Activated CD8-positive, alpha-beta memory T cell treated with anti-CD3 and anti-CD28 coated beads, Interleukin-2, amount 50 U/mL, for 4 hours (primary cell): ENCODE measurements at regions not wholly inside any gene's neighbourhood (a gene's known extent, or its start where the extent isn't known, plus 50 kb on each side); places are given as distances from the start of the nearest gene placed in this dataset.

Experiments
- DNase-seq: peaks from one replicate; pipeline ENCODE4 v3.0.0-alpha.2; 2020

DNA sequence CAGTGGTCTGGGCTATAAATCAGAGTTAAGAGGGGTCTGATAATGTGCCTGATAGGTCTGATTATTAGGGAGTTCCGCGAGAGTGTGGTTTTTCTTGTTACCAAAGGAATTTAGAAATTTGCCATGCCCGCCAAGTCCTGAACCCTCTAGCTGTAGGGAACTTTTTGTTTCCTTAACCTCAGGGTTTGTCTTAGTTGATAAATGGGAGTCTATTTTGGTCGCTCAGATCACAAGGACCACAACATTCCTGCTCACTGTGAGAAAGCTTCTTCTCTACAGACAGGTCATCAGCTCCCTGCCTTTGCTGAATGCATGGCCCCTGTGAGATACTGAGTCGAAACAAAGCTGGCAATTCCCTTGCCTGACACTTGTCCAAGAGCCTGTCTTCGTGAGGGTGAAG, 497.8 kb downstream of the HS3ST4 start:
- no peak for DNase-seq

DNA sequence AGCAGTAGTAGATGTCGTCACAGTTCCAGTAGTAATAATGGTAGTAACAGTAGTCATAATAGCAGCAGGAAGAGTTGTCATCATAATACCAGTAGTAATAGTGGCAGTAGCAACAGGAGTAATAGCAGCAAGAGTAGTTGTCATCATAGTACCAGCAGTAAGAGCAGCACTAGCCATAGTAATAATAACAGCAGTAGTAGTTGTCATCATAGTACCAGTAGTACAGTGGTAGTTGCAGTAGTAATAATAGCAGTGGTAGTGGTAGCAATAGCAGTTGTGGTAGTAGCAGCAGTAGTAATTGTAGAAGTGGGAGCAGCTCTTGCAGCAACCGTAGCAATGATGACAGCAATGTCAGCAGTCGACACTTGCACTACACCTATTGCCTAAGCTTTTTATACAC, 502.8 kb downstream of the HS3ST4 start:
- no peak for DNase-seq

DNA sequence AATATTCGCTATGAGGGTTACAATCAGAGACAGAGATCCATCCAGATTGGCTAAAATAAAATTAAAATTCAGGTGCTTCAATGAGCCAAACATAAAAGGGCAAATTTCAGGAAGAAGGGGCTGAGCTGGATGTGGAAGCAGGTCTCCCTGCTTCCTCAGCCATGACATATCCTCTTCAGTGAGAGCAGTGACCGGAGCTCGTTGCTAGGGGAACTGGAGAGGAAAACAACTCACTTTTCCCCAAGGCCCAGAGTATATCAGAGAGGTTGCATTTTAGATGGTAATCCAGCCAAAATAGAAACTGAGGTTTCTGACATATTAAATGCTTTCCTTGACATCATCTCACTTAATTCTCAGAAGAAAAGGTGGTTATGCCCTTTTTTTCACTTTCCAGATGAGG, 503.5 kb downstream of the HS3ST4 start:
- no peak for DNase-seq

DNA sequence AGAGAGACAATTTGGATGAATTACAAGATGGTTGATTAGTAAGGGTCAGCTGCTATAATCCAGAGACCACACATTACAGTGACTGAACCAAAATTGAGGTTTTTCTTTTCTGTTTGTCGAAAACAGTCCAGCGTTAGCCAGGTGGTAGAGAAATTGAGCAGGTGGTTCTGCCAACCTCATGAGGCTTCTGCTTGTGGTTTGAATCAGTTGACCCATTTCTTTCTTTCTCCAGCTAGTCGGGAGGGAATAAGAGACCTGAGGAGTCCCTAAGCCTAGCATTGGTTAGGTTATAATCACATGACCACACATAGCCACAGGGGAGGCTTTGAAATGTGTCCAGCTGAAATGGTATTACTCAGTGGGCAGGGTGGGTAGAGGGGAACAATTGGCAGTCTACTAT, 504.6 kb downstream of the HS3ST4 start:
- DNase-seq: no peak

DNA sequence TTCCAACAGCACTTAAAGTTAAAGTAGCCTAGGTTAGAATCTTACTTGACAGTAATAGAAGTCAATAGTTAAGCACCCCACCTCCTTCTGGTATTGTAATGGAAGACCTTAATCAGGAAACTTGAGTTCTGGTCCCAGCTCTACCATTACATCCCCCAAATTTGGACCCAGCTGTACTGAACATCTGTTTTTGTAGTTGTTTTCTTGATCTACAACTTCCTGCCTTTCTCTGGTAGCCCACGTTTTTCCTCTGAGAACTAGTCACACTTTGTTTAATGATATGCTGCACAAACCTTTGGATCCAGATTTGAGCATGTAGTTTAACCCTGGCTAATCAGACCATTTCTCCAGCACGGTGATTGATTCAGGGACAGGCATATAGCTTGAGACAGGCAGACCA, 505.0 kb downstream of the HS3ST4 start:
- no peak for DNase-seq

DNA sequence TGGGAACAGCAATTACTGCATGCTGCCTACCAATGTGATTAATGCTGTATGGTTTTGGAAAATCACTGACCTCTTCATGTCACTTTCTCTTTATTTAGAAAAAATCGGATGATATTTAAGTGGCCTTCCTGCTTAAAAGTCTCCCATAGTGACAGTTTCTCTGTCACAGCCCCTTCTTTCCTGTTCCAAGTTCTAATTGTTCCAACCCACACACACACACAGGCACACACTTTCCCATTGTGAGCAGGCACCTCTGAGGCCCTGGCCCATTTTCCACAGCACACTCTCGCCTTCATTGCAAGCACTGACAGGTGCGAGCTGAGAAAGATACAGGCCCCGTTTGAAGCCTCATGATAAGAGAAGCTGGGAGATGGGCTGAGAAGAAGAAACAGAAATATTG, 505.9 kb downstream of the HS3ST4 start:
- DNase-seq: no peak

DNA sequence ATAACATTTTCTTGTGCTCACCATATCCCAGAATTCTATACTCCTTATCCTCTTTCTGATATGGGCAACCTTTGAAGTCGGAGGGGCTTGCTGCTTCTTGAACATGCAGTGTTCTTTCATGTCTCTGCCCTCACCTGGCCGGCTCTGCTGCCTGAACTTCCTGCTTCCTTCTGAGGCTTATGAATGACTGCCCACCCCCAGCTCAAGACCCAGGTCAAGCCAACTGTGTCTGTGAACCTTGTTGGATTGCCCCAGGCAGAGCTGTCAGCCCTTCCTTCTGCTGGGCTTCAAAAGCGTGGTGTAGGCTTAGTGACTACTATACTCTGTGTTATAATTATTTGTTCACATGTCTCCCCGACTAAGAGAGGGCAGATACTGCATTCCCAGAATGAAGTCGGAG, 506.5 kb downstream of the HS3ST4 start:
- DNase-seq: no peak

DNA sequence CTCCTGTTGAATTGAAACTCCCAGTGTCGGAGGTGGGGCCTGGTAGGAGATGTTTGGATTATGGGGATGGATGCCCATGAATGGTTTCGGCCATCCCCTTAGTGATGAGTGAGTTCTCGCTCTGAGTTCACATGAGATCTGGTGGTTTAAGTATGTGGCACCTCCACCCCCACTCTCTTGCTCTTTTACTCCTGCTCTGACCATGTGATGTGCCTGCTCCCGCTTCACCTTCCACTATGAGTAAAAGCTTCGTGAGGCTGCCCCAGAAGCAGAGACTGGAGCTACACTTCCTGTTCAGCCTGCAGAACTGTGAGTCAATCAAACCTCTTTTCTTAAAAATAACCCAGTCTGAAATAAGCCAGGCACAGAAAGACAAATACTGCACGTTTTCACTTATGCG, 512.4 kb downstream of the HS3ST4 start:
- DNase-seq: no peak

DNA sequence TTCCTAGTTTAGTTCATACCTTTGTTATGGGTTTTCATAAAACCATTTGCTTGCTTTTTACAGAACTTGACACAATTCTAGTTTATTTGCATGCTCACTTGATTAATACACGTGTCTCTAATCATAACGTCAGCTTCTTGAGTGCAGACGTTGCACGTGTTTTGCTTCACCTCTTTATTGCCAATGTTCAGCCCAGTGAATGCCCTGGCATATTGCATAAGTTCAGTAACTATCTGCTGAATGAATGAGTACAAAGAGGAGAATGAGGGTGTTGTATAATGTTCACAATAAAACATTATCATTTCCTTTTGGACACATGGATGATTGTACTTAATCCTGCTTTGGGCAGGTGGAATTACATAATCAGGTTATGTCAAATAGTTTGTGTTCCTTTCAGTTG, 519.8 kb downstream of the HS3ST4 start:
- DNase-seq: no peak

DNA sequence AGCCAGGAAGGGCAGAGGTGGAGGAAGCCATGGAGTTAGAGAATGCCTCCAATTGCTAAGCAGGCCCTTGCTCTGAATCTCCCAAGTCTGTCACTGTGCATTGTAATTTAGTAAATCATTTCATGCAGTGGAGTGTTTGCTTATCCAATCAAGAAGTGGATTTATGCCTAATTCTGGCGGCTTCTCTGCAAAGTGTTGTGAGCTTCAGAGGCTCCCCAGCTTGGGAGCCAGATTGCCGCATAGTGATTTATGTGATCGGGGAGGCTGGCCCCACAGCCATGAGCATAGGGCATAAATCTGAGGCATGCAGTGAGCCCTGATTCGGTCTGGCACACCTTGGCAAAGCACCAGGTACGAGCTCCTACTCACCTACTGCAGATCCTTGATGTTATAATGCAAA, 520.8 kb downstream of the HS3ST4 start:
- no peak for DNase-seq

DNA sequence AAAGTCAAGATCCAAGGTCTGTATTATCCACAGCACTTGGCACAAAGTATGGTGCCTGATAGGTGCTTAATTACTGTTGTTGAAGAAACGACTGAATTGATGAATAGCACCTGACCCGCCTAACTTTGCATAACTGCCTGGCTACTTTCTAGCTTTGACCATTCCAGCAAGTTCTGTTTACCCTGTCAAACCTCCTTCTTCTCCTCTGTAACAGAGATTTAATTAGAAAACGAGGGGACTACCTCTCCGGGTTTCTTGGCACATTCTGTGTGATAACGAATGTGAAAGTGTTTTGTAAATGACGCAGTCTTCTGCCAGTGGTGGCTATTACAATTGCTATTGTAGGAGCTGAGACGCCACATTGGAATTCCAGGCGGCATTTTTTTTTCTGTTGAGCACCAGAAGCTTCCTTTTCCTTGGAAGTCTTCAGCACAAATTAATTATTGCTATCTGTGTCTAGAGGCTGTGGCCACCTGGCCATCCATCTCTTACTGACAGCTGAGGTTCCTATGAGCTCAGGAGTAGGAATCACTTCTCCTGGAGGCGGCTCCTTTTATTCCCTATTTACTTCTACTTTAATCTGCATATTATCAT, 522.9 kb downstream of the HS3ST4 start:
- no peak for DNase-seq

DNA sequence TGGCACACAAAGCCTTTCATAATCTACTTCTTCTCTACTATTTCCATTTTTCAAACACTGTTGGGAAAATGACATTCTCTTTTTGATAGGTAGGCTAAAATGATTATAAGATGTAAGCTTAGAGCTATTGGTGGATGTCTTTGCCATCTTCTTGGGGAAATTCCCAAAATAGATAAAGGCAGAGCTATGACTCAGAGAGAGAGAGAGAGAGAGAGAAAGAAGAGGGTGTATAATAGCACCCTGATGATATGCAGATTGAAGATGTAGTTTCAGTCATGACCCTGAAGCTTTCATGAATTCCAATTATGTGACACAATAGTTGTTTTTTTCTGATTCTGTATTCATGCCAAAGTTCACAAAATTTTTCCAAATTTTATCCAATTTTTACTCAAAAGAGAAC, 529.1 kb downstream of the HS3ST4 start:
- DNase-seq: no peak

DNA sequence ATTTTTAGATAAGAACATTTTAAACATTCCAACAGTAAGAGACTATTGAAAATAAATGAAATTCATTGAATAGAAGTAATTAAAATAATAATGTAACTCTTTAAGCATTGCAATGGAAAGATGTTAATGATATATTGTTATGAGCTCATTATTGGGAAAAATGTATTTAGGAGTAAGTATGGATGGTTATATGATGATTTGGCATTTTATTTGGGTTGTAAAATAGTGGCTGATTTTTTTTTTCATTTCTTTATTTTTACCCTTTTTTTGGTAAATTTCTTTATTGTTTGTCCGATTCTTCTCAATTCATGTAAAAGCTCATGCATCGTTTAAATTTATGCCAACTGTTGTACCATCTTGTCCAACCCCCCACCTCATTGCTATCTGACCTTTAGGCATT, 539.9 kb downstream of the HS3ST4 start:
- no peak for DNase-seq

DNA sequence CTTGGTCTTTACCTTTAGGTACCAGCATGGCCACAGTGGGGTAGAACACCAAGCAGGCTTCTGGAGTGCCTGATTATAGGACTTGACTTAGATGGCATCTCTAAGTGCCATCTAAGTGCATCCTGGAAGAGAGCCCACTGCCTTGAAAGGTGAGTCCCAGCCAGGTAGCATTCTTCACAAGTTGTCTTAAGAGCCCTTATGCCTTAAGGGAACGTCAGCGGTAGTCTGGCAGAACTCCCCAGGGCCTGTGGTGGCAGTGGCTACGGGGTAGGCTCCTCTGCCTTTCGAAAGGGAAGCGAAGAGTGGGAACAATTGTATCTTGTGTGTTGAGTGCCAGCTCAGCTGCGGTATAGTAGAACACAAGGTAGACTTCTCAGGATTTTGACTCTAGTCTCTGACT, 549.0 kb downstream of the HS3ST4 start:
- no peak for DNase-seq

DNA sequence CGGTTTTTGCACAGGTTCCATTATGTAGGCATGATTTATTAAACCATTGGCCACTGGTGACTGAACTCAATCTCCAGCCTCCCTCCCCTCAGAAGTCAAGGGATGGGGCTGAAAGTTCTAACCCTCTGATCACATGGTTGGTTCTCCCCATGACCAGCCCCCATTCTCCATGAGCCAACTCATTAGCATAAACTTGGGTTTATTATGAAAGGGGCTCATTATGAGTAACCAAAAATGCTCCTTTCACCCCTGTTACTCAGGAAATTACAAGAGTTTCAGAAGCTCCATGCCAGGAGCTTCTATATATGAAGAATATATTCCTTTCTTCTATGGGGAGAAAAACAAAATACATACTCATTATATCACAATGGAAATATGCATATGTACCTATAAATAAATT, 555.3 kb downstream of the HS3ST4 start:
- no peak for DNase-seq

DNA sequence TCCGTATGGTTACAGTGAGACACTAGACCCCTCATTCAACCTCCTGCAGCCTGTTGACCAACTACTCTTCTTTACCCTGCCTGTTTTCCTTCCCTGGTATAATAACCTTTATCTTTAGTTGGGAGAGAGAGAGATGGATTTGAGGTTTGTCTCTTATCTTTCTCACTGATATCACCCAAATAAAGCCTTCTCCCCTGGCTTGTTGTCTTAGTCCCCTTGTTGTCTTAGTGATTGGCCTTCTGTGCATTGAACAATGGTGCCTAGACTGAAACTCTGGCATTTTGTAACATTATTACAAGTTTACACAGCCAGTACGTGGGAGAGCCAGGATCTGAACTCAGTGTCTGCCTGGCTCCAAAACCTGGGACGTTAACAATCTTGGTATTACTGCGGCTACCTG, 560.8 kb downstream of the HS3ST4 start:
- DNase-seq: no peak

DNA sequence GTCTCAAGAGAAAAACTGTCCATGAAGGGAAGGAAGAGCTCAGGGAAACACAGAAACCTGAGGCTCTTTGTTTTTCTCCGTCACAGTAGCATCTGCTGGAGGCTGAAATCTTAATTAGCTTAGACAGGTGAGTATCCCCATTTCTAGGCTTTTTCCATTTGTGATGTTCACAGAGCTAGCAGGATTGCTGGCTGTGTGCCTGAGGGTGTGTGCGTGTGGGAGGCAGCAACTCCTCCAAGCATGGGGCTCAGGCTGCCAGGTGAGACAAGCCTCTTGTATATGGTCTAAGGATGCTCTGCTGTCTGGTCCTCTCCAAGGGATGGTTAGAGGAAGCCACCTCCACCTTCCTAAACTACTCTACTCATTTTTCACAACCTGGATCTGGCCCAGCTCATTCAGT, 569.9 kb downstream of the HS3ST4 start:
- no peak for DNase-seq

DNA sequence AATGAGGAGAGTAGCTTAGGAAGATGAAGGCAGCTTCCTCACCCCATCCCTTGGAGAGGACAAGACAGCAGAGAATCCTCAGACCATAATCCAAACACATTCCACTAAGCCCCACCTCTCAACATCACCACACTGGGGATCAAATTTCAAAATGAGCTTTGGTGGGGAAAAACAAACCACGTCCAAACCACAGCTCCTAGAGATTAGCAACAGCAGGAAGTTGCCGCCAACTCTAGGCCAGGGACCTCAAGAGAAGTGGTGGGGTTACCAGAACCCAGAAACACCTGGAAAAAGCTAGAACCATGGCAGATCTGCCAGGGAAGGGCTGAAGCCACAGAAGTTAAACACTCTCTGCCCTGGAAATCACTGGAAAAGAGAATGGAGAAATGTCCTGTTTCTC, 571.6 kb downstream of the HS3ST4 start:
- DNase-seq: no peak

DNA sequence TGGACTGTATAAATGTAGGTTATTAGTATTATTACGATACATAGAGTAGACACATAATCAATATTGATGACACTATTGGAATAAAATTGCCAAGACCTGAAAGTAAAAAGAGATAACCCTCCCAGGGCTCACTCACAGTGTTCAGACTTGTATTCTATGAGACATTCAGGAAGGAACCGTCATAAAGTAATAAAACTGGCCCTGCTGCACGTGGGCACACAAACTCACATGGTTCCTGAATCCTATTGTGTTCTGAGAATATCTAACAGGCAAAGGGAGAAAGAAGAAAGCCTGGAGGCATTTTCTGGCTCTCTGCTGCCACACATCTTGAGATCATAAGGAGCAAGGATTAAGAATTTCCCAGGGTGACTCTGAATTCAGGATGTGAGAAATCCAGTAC, 575.9 kb downstream of the HS3ST4 start:
- no peak for DNase-seq

DNA sequence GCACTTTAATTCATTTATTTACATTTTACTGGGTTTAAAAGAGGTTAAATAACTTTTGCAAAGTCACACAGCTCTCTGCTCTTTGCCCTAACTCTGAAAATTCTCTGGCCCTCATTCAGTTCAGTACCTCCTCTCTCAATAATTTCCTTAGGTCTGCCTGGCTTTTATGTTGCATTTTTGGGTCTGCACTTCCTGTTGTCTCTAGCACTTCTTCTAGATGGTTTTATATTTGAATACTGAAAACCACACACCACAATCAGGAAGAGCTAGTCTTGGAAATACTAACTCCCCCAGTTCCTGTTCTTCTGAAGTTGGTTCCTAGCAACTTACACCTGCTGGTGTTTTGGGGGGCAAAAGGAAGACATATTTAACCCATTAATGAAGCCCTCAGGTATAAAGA, 577.9 kb downstream of the HS3ST4 start:
- DNase-seq: no peak

DNA sequence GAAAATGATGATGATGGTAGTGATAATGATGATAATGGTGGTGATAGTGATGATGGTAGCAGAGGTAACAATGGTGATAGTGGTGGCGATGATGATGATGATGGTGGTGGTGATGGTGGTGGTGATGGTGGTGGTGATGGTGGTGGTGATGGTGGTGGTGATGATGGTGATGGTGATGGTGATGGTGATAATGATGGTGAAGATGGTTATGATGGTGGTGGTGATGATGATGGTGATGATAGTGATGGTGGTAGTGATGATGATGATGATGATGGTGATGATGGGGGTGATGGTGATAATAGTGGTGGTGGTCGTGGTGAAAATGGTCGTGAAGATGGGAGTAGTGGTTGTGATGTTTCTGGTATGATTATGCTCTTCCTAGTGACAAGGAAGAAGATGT, 581.8 kb downstream of the HS3ST4 start:
- DNase-seq: no peak

DNA sequence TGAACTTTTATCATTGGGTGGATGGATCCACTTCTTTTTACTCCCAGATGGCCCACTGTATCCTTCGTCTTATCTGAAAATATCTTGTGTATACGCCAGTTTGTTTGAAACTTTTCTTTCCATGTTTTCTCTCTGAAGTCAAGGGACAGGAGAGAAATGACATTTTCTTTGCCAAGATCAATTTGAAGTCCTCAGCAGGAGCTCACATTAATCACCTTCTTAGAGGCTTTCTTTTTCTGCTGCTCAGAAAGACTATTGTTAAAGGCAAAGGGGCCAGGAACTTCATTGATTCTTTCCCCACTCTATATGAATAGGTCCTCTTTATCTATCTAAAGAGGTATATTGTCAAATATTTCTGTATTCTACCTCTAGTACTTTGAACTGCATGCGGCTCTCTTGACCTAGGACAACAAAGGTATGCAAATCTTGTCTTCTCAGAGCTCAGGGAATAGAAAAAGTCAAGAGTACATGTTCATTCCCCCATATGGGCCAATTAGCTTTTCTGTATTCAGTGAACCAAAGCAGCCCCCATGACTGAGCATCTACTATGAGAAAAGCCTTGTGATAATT, 583.3 kb downstream of the HS3ST4 start:
- no peak for DNase-seq

DNA sequence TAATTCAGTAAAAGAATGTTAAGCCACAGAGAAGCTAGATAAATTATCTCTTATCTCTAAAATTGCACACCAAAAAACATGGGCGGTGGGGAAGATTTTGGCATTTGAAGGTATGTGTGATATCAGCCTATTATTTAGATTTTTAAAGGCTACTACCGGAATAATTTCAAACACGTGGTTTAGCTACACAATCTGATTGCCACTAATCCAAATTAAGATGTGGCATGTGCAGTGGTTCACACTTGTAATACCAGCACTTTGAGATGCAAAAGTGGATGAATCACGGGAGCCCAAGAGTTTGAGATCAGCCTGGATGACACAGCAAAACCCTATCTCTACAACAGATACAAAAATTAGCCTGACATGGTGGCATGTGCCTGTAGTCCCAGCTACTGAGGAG, 584.5 kb downstream of the HS3ST4 start:
- DNase-seq: no peak

DNA sequence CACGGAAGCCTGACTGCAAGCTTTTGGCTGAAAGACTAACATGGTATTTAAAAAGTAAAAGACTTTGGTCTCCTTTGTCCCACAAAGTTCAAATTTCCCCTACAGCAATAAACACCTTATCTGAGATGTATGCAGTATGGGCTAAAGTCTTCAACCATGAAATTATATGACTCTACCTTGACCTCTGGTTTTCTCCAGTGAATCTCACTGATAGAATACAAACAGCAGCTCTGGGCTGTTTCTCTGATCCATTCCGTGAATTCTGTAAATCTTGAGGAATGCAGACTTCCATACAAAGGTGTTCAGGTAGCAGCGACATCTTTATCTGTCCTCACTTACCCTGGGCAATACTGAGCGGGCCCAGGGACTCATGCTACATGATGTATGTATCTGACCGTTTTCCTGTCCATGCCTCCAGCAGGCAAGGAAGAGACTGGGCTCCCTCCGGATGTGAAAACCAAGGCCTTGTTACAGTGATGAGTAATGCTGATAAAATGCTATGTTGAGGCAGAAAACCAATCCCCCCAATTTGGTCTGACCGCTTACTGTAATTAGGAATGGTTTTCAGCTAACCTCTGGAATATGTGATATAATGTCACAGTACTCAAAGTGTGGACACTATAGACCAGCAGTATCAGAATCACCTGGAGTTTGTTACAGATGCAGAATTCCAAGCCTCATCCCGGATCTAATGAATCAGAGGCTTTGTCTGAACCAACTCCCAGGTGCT, 589.8 kb downstream of the HS3ST4 start:
- DNase-seq: no peak
